GM12865 (cell line): ENCODE measurements at regions not wholly inside any gene's neighbourhood (a gene's known extent, or its start where the extent isn't known, plus 50 kb on each side); places are given as distances from the start of the nearest gene placed in this dataset.
A peak's percentile ranks its signal among the peaks of the same experiment; 100 is the strongest.
"Not testable (repeated sequence)": the region's sequence is repeated elsewhere in the genome, so short reads cannot be mapped to it uniquely, and the experiment has no call there.

ENCODE experiments used
- DNase-seq: peaks from one replicate; pipeline ENCODE4 v3.0.0; 2010; ENCODE audit warnings: low read depth
- H3K4me3 ChIP-seq: 2 replicates; pipeline ENCODE4 v1.5.1; 2011; ENCODE audit warnings: mild to moderate bottlenecking, low read depth, low read length, control low read depth
- CTCF ChIP-seq: IDR thresholded peaks from 2 replicates; pipeline ENCODE4 v1.5.1; 2011; ENCODE audit warnings: low read length, control low read depth, low read depth, inconsistent platforms; ENCODE audit not compliant: insufficient read depth; ENCODE audit errors: missing control alignments

DNA sequence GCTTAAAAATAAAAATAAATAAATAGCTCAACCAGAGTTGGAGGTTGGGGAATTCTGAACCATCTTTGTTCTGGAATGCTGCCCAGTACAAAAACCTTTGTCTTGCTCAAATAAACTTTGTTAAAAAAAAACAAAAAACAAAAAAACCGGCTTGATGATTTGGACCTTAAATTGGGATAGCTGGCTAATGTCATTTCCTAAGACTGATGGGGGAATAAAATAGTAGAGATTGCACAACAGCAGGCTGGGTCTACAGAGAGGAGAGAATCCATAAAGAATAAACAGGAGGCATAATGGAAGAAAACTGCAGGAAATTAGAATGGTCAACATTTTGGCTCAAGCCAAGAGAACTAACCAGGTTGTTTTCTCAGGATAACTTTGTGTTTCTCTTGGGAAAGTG, 370.9 kb downstream of the AEBP2 start:
- no peak for DNase-seq
- no peak overlapping the region for H3K4me3 ChIP-seq
- TF ChIP-seq CTCF = no peak

DNA sequence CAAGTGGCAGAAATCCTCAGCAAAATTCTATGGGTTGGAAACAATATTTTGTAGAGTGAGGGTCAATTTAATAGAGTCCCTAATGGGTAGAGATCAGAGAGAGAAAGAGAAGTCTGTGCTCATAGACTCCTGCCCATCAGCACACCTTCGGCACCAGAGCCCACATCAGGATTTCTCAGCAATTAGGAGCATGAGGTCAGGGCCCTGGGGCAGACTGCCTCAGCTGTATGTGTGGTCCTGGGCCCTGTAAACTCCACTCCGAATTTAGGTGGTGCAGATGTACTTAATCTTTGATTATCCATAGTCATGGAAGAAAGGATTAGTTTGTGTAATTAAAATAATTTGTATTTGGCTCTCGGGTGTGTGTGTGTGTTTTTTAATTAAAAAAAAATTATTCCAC, 372.6 kb downstream of the AEBP2 start:
- TF ChIP-seq CTCF = no peak
- no peak overlapping the region for H3K4me3 ChIP-seq
- no peak for DNase-seq

DNA sequence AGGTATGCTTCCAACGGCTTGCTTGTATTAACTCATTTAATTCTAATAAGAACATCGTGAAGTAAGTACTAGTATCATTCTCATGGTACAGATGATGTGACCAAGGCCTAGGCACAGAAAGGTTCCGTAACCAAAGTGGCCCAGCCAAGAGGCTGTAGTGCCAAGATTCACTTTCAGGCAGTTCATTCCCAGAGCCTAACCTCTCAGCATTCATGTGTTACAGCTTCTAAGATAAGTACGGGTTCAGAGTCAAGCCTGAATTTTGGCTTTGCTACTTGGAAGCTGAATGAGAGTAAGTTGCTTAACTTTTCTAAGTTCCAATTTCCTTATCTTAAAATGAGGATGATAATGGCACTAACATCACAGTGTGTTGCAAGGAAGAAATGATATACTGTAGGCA, 379.9 kb downstream of the AEBP2 start:
- no peak overlapping the region for H3K4me3 ChIP-seq
- no peak for DNase-seq
- no peak for TF ChIP-seq CTCF

GRCh38 chr12:19822476-19822875, 383.2 kb downstream of the AEBP2 start:
- H3K4me3 ChIP-seq = no peak overlapping the region
- no peak for DNase-seq
- no peak for TF ChIP-seq CTCF

DNA sequence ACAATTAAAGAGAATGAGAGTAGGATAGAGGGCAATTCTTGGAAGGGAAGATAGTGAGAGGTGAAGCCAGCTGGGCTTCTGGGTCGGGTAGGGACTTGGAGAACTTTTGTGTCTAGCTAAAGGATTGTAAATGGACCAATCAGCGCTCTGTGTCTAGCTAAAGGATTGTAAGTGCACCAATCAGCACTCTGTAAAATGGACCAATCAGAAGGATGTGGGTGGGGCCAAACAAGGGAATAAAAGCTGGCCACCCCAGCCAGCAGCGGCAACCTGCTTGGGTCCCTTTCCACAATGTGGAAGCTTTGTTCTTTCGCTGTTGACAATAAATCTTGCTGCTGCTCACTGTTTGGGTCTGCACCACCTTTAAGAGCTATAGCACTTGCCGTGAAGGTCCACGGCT, 384.0 kb downstream of the AEBP2 start:
- H3K4me3 ChIP-seq, DNase-seq: not testable (repeated sequence)

- no peak for TF ChIP-seq CTCF
- no peak for DNase-seq
- H3K4me3 ChIP-seq = no peak overlapping the region
Observed at GRCh38 chr12:19826980-19827550, 387.8 kb downstream of the AEBP2 start.

DNA sequence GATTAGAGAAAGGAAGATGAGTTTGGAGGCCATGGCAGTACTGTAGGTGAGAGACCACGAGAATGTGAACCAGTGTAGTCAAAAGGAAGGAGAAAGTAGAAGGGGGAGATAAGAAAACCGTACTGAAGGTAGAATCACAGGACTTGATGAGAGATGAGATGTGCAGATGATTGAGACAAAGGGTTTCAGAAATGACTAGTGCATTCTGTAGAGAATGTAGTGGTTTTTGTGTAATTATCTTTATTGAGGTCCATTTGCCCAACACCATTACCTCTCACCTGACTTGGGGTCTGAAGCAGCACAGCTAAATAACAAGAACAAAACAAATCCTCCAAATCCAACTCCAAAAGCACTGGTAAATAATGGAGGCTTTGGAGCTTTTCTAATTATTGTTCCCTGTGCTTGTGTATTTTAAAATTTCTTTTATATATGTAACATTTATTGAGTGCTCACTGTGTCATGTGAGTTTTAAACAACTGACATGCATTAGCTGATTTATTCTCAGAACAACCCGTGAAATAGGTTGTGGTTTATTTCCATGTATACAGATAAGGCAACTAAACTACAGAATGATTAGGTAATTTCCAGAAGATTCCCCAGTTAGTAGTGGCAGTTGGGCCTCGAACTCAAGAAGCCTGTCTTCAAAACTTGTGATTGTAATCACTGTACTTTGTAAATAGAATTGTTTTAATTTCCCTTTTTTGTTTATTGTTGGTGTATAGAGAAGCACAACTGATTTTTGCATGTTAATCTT, 390.0 kb downstream of the AEBP2 start:
- peak; percentile 16 for DNase-seq
- no peak for TF ChIP-seq CTCF
- H3K4me3 ChIP-seq = no peak overlapping the region
